OCI-LY3 (cell line): ENCODE measurements at regions not wholly inside any gene's neighbourhood (a gene's known extent, or its start where the extent isn't known, plus 50 kb on each side); places are given as distances from the start of the nearest gene placed in this dataset.

Source experiments
- EZH2phosphoT487 ChIP-seq: fragments of 200-600 bp; shearing (Covaris generic); IDR thresholded peaks from 2 replicates; pipeline ENCODE4 v1.6.1; 2018; ENCODE audit warnings: antibody characterized with exemption, mixed run types, low read depth
- TF ChIP-seq, protein P1 (sequence below): fragments of 200-600, 300-600 bp; sonication (generic); IDR thresholded peaks from 2 replicates; pipeline ENCODE4 v1.5.1; 2014; ENCODE audit warnings: antibody characterized with exemption, low read length, low read depth

DNA sequence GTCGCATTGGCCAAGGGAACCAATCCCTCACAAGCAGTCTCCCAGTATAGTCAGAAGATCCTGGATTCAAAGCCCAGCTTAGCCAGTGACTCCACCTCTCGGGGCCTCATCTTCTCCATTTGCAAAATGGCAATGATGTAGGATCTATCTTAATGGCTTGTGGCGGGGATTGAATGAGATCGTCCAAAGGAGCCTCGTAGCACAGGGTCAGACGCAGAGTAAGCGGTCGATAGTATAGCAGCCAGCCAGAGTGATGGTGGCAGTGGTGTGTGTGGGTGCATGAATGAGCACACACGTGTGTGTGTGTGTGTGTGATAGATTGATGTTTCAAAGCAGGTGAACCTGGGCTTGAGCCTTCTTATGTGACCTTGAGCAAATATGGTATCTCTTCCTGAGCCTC lies 79.8 kb upstream of the WNT4 start:
- TF ChIP-seq, protein P1, sequence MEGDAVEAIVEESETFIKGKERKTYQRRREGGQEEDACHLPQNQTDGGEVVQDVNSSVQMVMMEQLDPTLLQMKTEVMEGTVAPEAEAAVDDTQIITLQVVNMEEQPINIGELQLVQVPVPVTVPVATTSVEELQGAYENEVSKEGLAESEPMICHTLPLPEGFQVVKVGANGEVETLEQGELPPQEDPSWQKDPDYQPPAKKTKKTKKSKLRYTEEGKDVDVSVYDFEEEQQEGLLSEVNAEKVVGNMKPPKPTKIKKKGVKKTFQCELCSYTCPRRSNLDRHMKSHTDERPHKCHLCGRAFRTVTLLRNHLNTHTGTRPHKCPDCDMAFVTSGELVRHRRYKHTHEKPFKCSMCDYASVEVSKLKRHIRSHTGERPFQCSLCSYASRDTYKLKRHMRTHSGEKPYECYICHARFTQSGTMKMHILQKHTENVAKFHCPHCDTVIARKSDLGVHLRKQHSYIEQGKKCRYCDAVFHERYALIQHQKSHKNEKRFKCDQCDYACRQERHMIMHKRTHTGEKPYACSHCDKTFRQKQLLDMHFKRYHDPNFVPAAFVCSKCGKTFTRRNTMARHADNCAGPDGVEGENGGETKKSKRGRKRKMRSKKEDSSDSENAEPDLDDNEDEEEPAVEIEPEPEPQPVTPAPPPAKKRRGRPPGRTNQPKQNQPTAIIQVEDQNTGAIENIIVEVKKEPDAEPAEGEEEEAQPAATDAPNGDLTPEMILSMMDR, result no peak
- TF ChIP-seq EZH2phosphoT487, result no peak
